H1 (cell line): ENCODE measurements at regions not wholly inside any gene's neighbourhood (a gene's known extent, or its start where the extent isn't known, plus 50 kb on each side); places are given as distances from the start of the nearest gene placed in this dataset.

Experiments used
- BACH1 ChIP-seq: IDR thresholded peaks from 2 replicates; pipeline ENCODE4 v1.6.1; 2012; ENCODE audit warnings: low read length, improper control_type of control experiment
- CHD1 ChIP-seq: IDR thresholded peaks from 2 replicates; pipeline ENCODE4 v1.6.1; 2012; ENCODE audit warnings: low read depth, low read length, improper control_type of control experiment
- CHD2 ChIP-seq: IDR thresholded peaks from 2 replicates; pipeline ENCODE4 v1.6.1; 2012; ENCODE audit warnings: low read length, improper control_type of control experiment
- CTCF ChIP-seq, 3 experiments: IDR thresholded peaks; 1 replicate in 2 of 3; 2 replicates in 1 of 3; pipeline versions ENCODE4 v1.5.1 to v1.6.1; 2011; ENCODE audit warnings: low read length in 3 of 3, mild to moderate bottlenecking in 3 of 3, inconsistent platforms in 2 of 3, low read depth in 1 of 3, moderate library complexity in 1 of 3; ENCODE audit not compliant: insufficient read depth in 1 of 3; ENCODE audit errors: control extremely low read depth in 1 of 3
- SAP30 ChIP-seq: fragments of 300-600 bp; sonication (generic); IDR thresholded peaks from 2 replicates; pipeline ENCODE4 v1.7.1; 2012; ENCODE audit warnings: low read length, moderate library complexity, mild to moderate bottlenecking, inconsistent platforms; ENCODE audit not compliant: insufficient read depth, insufficient replicate concordance
- SIX5 ChIP-seq: IDR thresholded peaks from 2 replicates; pipeline ENCODE4 v1.6.1; 2011; ENCODE audit warnings: mild to moderate bottlenecking, low read depth, low read length
- TF ChIP-seq, protein P1 (sequence below): IDR thresholded peaks from 2 replicates; pipeline ENCODE4 v1.6.1; 2012; ENCODE audit warnings: inconsistent platforms

DNA sequence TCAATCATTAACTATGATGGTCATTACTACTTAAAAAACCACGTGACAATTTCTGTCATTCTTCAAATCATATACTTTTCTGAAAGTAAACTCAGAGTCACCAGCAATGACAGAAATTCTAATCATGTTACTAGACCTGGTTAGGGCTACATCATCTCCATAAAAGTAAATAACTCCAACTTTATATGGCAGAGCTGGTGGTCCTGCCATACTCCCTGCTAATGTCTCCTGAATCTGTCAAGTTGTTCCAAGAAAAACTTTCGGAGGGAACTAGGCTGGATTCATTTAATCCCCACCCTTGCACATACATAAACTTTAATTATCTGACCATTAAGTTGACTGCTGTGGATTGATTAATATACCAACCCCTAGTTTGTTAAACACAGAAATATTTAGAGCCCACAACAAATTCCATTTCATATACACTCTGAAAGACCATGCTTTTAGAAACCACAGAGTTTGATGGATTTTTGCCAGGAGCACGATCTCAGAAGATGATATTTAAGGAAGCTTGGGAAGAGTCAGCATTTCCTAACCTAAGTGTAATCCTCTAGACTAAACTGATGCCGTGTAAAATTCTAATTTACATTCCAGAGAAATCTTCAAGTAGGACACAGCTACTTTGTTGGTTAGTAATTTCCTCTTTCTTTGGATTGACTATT, 577.0 kb downstream of the FAT4 start (continued):
- TF ChIP-seq SAP30: no peak
- no peak for TF ChIP-seq CHD2
- no peak for TF ChIP-seq CHD1
- no peak for TF ChIP-seq BACH1
- TF ChIP-seq SIX5: no peak
- TF ChIP-seq, protein P1, sequence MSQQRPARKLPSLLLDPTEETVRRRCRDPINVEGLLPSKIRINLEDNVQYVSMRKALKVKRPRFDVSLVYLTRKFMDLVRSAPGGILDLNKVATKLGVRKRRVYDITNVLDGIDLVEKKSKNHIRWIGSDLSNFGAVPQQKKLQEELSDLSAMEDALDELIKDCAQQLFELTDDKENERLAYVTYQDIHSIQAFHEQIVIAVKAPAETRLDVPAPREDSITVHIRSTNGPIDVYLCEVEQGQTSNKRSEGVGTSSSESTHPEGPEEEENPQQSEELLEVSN: no peak
- no peak for TF ChIP-seq CTCF (IDR thresholded peaks at IDR 0.05; ENCODE audit: control extremely low read depth in 1 of 3, insufficient read depth in 1 of 3, low read depth in 1 of 3, low read length in 3 of 3)
- TF ChIP-seq, all 59 proteins: peak for 0
